ENCODE measurements at regions not wholly inside any gene's neighbourhood (a gene's known extent, or its start where the extent isn't known, plus 50 kb on each side); places are given as distances from the start of the nearest gene placed in this dataset.

- in situ Hi-C loops (cut with MboI; ENCODE audit: low pct_unique_long_range_greater_than_20kb in 2 of 9, low sequenced_read_pairs in 9 of 9, unreplicated experiment in 9 of 9), result loop anchor here in 6 of 9 experiments (25.0 kb wide), 3 partner anchors 173 to 1227 kb away; no protein-coding TSS in a partner anchor
- no peak overlapping the region for H3K27ac ChIP-seq
- no peak overlapping the region for H3K4me3 ChIP-seq
- WGBS, 10 experiments, result 33 to 100% (median 71%) methylated on average over 1 to 4 of the region's 4 CpGs; no CpG with 5 or more reads in 1 of the 10 experiments
- ATAC-seq (replicated peaks in 6 of 8), result no peak
- no peaks in the 10 kb centered on the region for H3K4me1 ChIP-seq (replicated peaks in 1 of 2)
Observed at GRCh38 chr4:111864066-111864465, 281.2 kb upstream of the FAM241A start.

GRCh38 chr4:111869339-111869738 lies 275.9 kb upstream of the FAM241A start:
- Histone ChIP-seq H3K4me1 (replicated peaks in 1 of 2) (no peaks in the 10 kb centered on the region), H3K27ac (no peak overlapping the region), H3K4me3 (no peak overlapping the region)
- no peak for ATAC-seq (replicated peaks in 6 of 8)
- 56 to 100% (median 88%) methylated on average over 1 to 4 of the region's 4 CpGs for WGBS, 10 experiments
- in situ Hi-C loops (cut with MboI; ENCODE audit: low pct_unique_long_range_greater_than_20kb in 2 of 9, low sequenced_read_pairs in 9 of 9, unreplicated experiment in 9 of 9), result loop anchor here in 6 of 9 experiments (25.0 kb wide), 3 partner anchors 168 to 1232 kb away; no protein-coding TSS in a partner anchor

GRCh38 chr4:111871802-111872201 lies 273.5 kb upstream of the FAM241A start:
- in situ Hi-C loops (cut with MboI; ENCODE audit: low pct_unique_long_range_greater_than_20kb in 2 of 9, low sequenced_read_pairs in 9 of 9, unreplicated experiment in 9 of 9), result loop anchor here in 6 of 9 experiments (25.0 kb wide), 3 partner anchors 165 to 1235 kb away; no protein-coding TSS in a partner anchor
- ATAC-seq (replicated peaks in 6 of 8), result no peak
- WGBS, 10 experiments, result 60 to 100% (median 71%) methylated on average over 1 of the region's 1 CpG; no CpG with 5 or more reads in 3 of the 10 experiments

GRCh38 chr4:111873801-111874200 lies 271.5 kb upstream of the FAM241A start:
- Histone ChIP-seq H3K27ac (no peak overlapping the region), H3K4me3 (no peak overlapping the region), H3K4me1 (replicated peaks in 1 of 2) (no peaks in the 10 kb centered on the region)
- WGBS, 10 experiments, result 36 to 93% (median 76%) methylated on average over 2 to 4 of the region's 4 CpGs
- ATAC-seq (replicated peaks in 6 of 8), result no peak
- in situ Hi-C loops (cut with MboI; ENCODE audit: low pct_unique_long_range_greater_than_20kb in 2 of 9, low sequenced_read_pairs in 9 of 9, unreplicated experiment in 9 of 9), result loop anchor here in 6 of 9 experiments (25.0 kb wide), 3 partner anchors 164 to 1236 kb away; no protein-coding TSS in a partner anchor

More at GRCh38 chr4:111871802-111872201, 273.5 kb upstream of the FAM241A start:
- H3K4me1 ChIP-seq (replicated peaks in 1 of 2), result no peaks in the 10 kb centered on the region
- H3K4me3 ChIP-seq, result no peak overlapping the region
- no peak overlapping the region for H3K27ac ChIP-seq

GRCh38 chr4:111879539-111879938 lies 265.7 kb upstream of the FAM241A start:
- ATAC-seq (replicated peaks in 6 of 8), result peak in 3 of 8 experiments; percentile 18 to 32 (median 19)
- Histone ChIP-seq H3K4me1 (replicated peaks in 1 of 2) (peaks cover 0 to 2% of the 10 kb centered on the region in 2 donors), H3K4me3 (no peak overlapping the region), H3K27ac (no peak overlapping the region)
- in situ Hi-C loops (cut with MboI; ENCODE audit: low pct_unique_long_range_greater_than_20kb in 2 of 9, low sequenced_read_pairs in 9 of 9, unreplicated experiment in 9 of 9), result no loop called here

GRCh38 chr4:111880116-111880515 lies 265.1 kb upstream of the FAM241A start:
- WGBS, 10 experiments, result 55 to 100% (median 85%) methylated on average over 1 to 4 of the region's 4 CpGs
- in situ Hi-C loops (cut with MboI; ENCODE audit: low pct_unique_long_range_greater_than_20kb in 2 of 9, low sequenced_read_pairs in 9 of 9, unreplicated experiment in 9 of 9), result no loop called here
- Histone ChIP-seq H3K27ac (no peak overlapping the region), H3K4me3 (no peak overlapping the region), H3K4me1 (replicated peaks in 1 of 2) (peaks cover 0 to 2% of the 10 kb centered on the region in 2 donors)
- no peak for ATAC-seq (replicated peaks in 6 of 8)

- 0 to 100% (median 68%) methylated on average over 1 of the region's 1 CpG; no CpG with 5 or more reads in 4 of the 10 experiments for WGBS, 10 experiments
- H3K27ac ChIP-seq, result no peak overlapping the region
- ATAC-seq (replicated peaks in 6 of 8), result peak in 3 of 8 experiments; percentile 27 to 50 (median 39)
- in situ Hi-C loops (cut with MboI; ENCODE audit: low pct_unique_long_range_greater_than_20kb in 2 of 9, low sequenced_read_pairs in 9 of 9, unreplicated experiment in 9 of 9), result no loop called here
- H3K4me3 ChIP-seq, result no peak overlapping the region
- peaks cover 0 to 2% of the 10 kb centered on the region in 2 donors for H3K4me1 ChIP-seq (replicated peaks in 1 of 2)
Observed at GRCh38 chr4:111883557-111883999, 261.7 kb upstream of the FAM241A start.

- WGBS, 10 experiments, result 42 to 95% (median 91%) methylated on average over 3 to 4 of the region's 4 CpGs
- no peak overlapping the region for H3K27ac ChIP-seq
- in situ Hi-C loops (cut with MboI; ENCODE audit: low pct_unique_long_range_greater_than_20kb in 2 of 9, low sequenced_read_pairs in 9 of 9, unreplicated experiment in 9 of 9), result no loop called here
- H3K4me1 ChIP-seq (replicated peaks in 1 of 2), result no peaks in the 10 kb centered on the region
- no peak for ATAC-seq (replicated peaks in 6 of 8)
- H3K4me3 ChIP-seq, result no peak overlapping the region
Observed at GRCh38 chr4:111890412-111890811, 254.8 kb upstream of the FAM241A start.

GRCh38 chr4:111905511-111905910 lies 239.7 kb upstream of the FAM241A start:
- 56 to 95% (median 83%) methylated on average over 2 to 4 of the region's 4 CpGs for WGBS, 10 experiments
- in situ Hi-C loops (cut with MboI; ENCODE audit: low pct_unique_long_range_greater_than_20kb in 2 of 9, low sequenced_read_pairs in 9 of 9, unreplicated experiment in 9 of 9), result no loop called here

GRCh38 chr4:111919639-111920038 lies 225.6 kb upstream of the FAM241A start:
- 60 to 100% (median 83%) methylated on average over 1 of the region's 1 CpG; no CpG with 5 or more reads in 3 of the 10 experiments for WGBS, 10 experiments
- Histone ChIP-seq H3K4me3 (no peak overlapping the region), H3K4me1 (replicated peaks in 1 of 2) (no peaks in the 10 kb centered on the region), H3K27ac (no peak overlapping the region)
- no peak for ATAC-seq (replicated peaks in 6 of 8)
- in situ Hi-C loops (cut with MboI; ENCODE audit: low pct_unique_long_range_greater_than_20kb in 2 of 9, low sequenced_read_pairs in 9 of 9, unreplicated experiment in 9 of 9), result no loop called here

More at GRCh38 chr4:111905511-111905910, 239.7 kb upstream of the FAM241A start:
- H3K27ac ChIP-seq, result no peak overlapping the region
- H3K4me3 ChIP-seq, result no peak overlapping the region
- no peak for ATAC-seq (replicated peaks in 6 of 8)
- no peaks in the 10 kb centered on the region for H3K4me1 ChIP-seq (replicated peaks in 1 of 2)

GRCh38 chr4:111921714-111922113 lies 223.5 kb upstream of the FAM241A start:
- 40 to 100% (median 90%) methylated on average over 2 to 3 of the region's 3 CpGs; no CpG with 5 or more reads in 1 of the 10 experiments for WGBS, 10 experiments
- ATAC-seq (replicated peaks in 6 of 8), result no peak

GRCh38 chr4:111923786-111924185 lies 221.5 kb upstream of the FAM241A start:
- in situ Hi-C loops (cut with MboI; ENCODE audit: low pct_unique_long_range_greater_than_20kb in 2 of 9, low sequenced_read_pairs in 9 of 9, unreplicated experiment in 9 of 9), result no loop called here
- 0 to 100% (median 85%) methylated on average over 3 to 6 of the region's 6 CpGs for WGBS, 10 experiments
- peak in 2 of 8 experiments; percentile 75 to 94 for ATAC-seq (replicated peaks in 6 of 8)
- Histone ChIP-seq H3K4me1 (replicated peaks in 1 of 2) (no peaks in the 10 kb centered on the region), H3K27ac (no peak overlapping the region), H3K4me3 (no peak overlapping the region)

More at GRCh38 chr4:111921714-111922113, 223.5 kb upstream of the FAM241A start:
- no peak overlapping the region for H3K27ac ChIP-seq
- no peaks in the 10 kb centered on the region for H3K4me1 ChIP-seq (replicated peaks in 1 of 2)
- in situ Hi-C loops (cut with MboI; ENCODE audit: low pct_unique_long_range_greater_than_20kb in 2 of 9, low sequenced_read_pairs in 9 of 9, unreplicated experiment in 9 of 9), result no loop called here
- H3K4me3 ChIP-seq, result no peak overlapping the region

GRCh38 chr4:111924696-111925095 lies 220.6 kb upstream of the FAM241A start:
- WGBS, 10 experiments, result 14 to 100% (median 80%) methylated on average over 1 of the region's 1 CpG; no CpG with 5 or more reads in 1 of the 10 experiments

GRCh38 chr4:111930659-111931058 lies 214.6 kb upstream of the FAM241A start:
- no peak for ATAC-seq (replicated peaks in 6 of 8)
- 78 to 100% (median 89%) methylated on average over 1 to 2 of the region's 2 CpGs; no CpG with 5 or more reads in 1 of the 10 experiments for WGBS, 10 experiments
- Histone ChIP-seq H3K4me3 (no peak overlapping the region), H3K4me1 (replicated peaks in 1 of 2) (no peaks in the 10 kb centered on the region), H3K27ac (no peak overlapping the region)
- in situ Hi-C loops (cut with MboI; ENCODE audit: low pct_unique_long_range_greater_than_20kb in 2 of 9, low sequenced_read_pairs in 9 of 9, unreplicated experiment in 9 of 9), result loop anchor here in 1 of 9 experiments (25.0 kb wide), 1 partner anchor 107 kb away; no protein-coding TSS in a partner anchor

More at GRCh38 chr4:111924696-111925095, 220.6 kb upstream of the FAM241A start:
- H3K4me1 ChIP-seq (replicated peaks in 1 of 2), result no peaks in the 10 kb centered on the region
- in situ Hi-C loops (cut with MboI; ENCODE audit: low pct_unique_long_range_greater_than_20kb in 2 of 9, low sequenced_read_pairs in 9 of 9, unreplicated experiment in 9 of 9), result loop anchor here in 1 of 9 experiments (25.0 kb wide), 1 partner anchor 113 kb away; no protein-coding TSS in a partner anchor
- no peak overlapping the region for H3K4me3 ChIP-seq
- no peak for ATAC-seq (replicated peaks in 6 of 8)
- H3K27ac ChIP-seq, result no peak overlapping the region

All from motor neuron (in vitro differentiated cells).